Endothelial cell of umbilical vein (primary cell): ENCODE measurements at regions not wholly inside any gene's neighbourhood (a gene's known extent, or its start where the extent isn't known, plus 50 kb on each side); places are given as distances from the start of the nearest gene placed in this dataset.

ENCODE experiments used
- BruUV-seq: library from RNA; stranded (reverse); fragments of 400-500 nt; replicated peaks from 2 replicates; lab custom pipeline; 2021; lab: Mats Ljungman, UMichigan
- CTCF ChIA-PET: fragments of 300-600, 350-600 bp; sonication (Branson Sonifier 250); formaldehyde crosslinking; loops from one replicate; lab custom pipeline; 2021; ENCODE audit warnings: antibody characterized with exemption, inconsistent platforms; lab: Charles Lee
- POLR2A ChIA-PET: fragments of 300-600, 350-600 bp; sonication (Branson Sonifier 250); formaldehyde crosslinking; loops from one replicate; lab custom pipeline; 2021; ENCODE audit warnings: antibody characterized with exemption, inconsistent platforms; lab: Charles Lee
- DNase-seq: peaks from one replicate; pipeline ENCODE4 v3.0.0-alpha.2; 2011; ENCODE audit warnings: low read depth, low spot score
- FAIRE-seq: peaks from 2 replicates; lab custom pipeline; 2011; peaks lifted over from hg19 to GRCh38; lab: Jason Lieb, UNC
- H2AFZ ChIP-seq: 2 replicates; pipeline ENCODE4 v1.6.0; 2012; ENCODE audit warnings: low read depth, low read length, control low read depth, inconsistent platforms
- H3K27ac ChIP-seq: 2 replicates; pipeline ENCODE4 v1.5.1; 2011; ENCODE audit warnings: low read depth, mild to moderate bottlenecking, control low read depth, low read length, moderate library complexity; ENCODE audit not compliant: insufficient read depth
- H3K27me3 ChIP-seq, 2 experiments: 2 replicates each; pipeline versions ENCODE4 v1.6.0 to v1.6.1; 2011; ENCODE audit warnings: low read length in 2 of 2, mixed read lengths in 1 of 2; ENCODE audit not compliant: control insufficient read depth in 2 of 2, insufficient read depth in 2 of 2
- H3K36me3 ChIP-seq, 2 experiments: 2 replicates in 1 of 2; 3 replicates in 1 of 2; pipeline ENCODE4 v1.5.1; 2011; ENCODE audit warnings: low read length in 2 of 2, mild to moderate bottlenecking in 1 of 2, moderate library complexity in 1 of 2; ENCODE audit not compliant: control insufficient read depth in 2 of 2, insufficient read depth in 2 of 2; ENCODE audit errors: extremely low read depth in 1 of 2
- H3K4me1 ChIP-seq: 3 replicates; pipeline ENCODE4 v1.5.1; 2011; ENCODE audit warnings: mild to moderate bottlenecking, low read length; ENCODE audit not compliant: control insufficient read depth, insufficient read depth; ENCODE audit errors: extremely low read depth
- H3K4me2 ChIP-seq: 2 replicates; pipeline ENCODE4 v1.6.1; 2011; ENCODE audit warnings: low read length, control low read depth, mixed read lengths; ENCODE audit not compliant: insufficient read depth
- H3K4me3 ChIP-seq, 3 experiments: fragments of 200-600 bp in 1 of 3; sonication (generic), shearing (Covaris generic) in 1 of 3; replicated peaks in 1 of 3; 2 replicates each; pipeline ENCODE4 v1.5.1; 2011 to 2016; ENCODE audit warnings: control low read depth in 3 of 3, low read length in 3 of 3, mild to moderate bottlenecking in 2 of 3, inconsistent platforms in 1 of 3, low read depth in 1 of 3, moderate library complexity in 1 of 3; ENCODE audit not compliant: insufficient read depth in 1 of 3
- H3K79me2 ChIP-seq: 2 replicates; pipeline ENCODE4 v1.6.0; 2012; ENCODE audit warnings: low read length, inconsistent platforms; ENCODE audit not compliant: control insufficient read depth, insufficient read depth
- H3K9ac ChIP-seq: replicated peaks from 2 replicates; pipeline ENCODE3; 2011; ENCODE audit warnings: low read length, control low read depth; ENCODE audit not compliant: insufficient read depth; ENCODE audit errors: extremely low read depth
- H3K9me1 ChIP-seq: replicated peaks from 3 replicates; pipeline ENCODE4 v1.6.0; 2011; ENCODE audit warnings: mild to moderate bottlenecking, low read length; ENCODE audit not compliant: control insufficient read depth, insufficient read depth; ENCODE audit errors: extremely low read depth
- H3K9me3 ChIP-seq: replicated peaks from 2 replicates; pipeline ENCODE4 v1.5.1; 2012; ENCODE audit warnings: low read length, inconsistent platforms; ENCODE audit not compliant: control insufficient read depth, insufficient read depth
- H4K20me1 ChIP-seq: replicated peaks from 2 replicates; pipeline ENCODE3; 2011; ENCODE audit warnings: mild to moderate bottlenecking, low read length; ENCODE audit not compliant: control insufficient read depth, insufficient read depth; ENCODE audit errors: extremely low read depth
- EZH2 ChIP-seq: IDR thresholded peaks from 2 replicates; pipeline ENCODE4 v1.6.1; 2012; ENCODE audit warnings: borderline replicate concordance, low read depth, mild to moderate bottlenecking, moderate library complexity, low read length, inconsistent platforms; ENCODE audit not compliant: severe bottlenecking
- FOS ChIP-seq: IDR thresholded peaks from 2 replicates; pipeline ENCODE4 v1.6.1; 2011; ENCODE audit warnings: mild to moderate bottlenecking, low read length, moderate library complexity, borderline replicate concordance; ENCODE audit not compliant: insufficient read depth
- GATA2 ChIP-seq: IDR thresholded peaks from 2 replicates; pipeline ENCODE4 v1.7.0; 2011; ENCODE audit warnings: low read depth, mild to moderate bottlenecking, moderate library complexity, mixed read lengths, low read length; ENCODE audit not compliant: insufficient read length, insufficient read depth
- JUN ChIP-seq: IDR thresholded peaks from 2 replicates; pipeline ENCODE4 v1.6.1; 2011; ENCODE audit warnings: borderline replicate concordance, low read depth; ENCODE audit not compliant: insufficient read length, insufficient read depth
- MAX ChIP-seq: IDR thresholded peaks from 2 replicates; pipeline ENCODE4 v1.6.1; 2011; ENCODE audit not compliant: insufficient read depth, insufficient read length
- MYC ChIP-seq: IDR thresholded peaks from one replicate; pipeline ENCODE4 v1.6.1; 2011; ENCODE audit warnings: mild to moderate bottlenecking, low read depth, low read length
- POLR2A ChIP-seq: IDR thresholded peaks from 2 replicates; pipeline ENCODE4 v1.6.1; 2012; ENCODE audit warnings: low read depth, mild to moderate bottlenecking, control low read depth, low read length
- POLR2AphosphoS5 ChIP-seq: IDR thresholded peaks from 2 replicates; pipeline ENCODE4 v1.6.1; 2012; ENCODE audit warnings: low read depth, mild to moderate bottlenecking, control low read depth, low read length, moderate library complexity; ENCODE audit not compliant: insufficient read depth
- dilution Hi-C: fragments of 300-500 bp; cut with MboI; formaldehyde crosslinking; loops from one replicate; pipeline ENCODE4 v1.15.0; 2019; ENCODE audit warnings: low sequenced_read_pairs; ENCODE audit not compliant: extremely low pct_ligation_motif_present
- intact Hi-C: fragments of 100-400 bp; cut with micrococcal nuclease; formaldehyde crosslinking; loops from one replicate; pipeline ENCODE4 v1.10.0; 2022
- TF ChIP-seq, protein P1 (sequence below), 2 donors: IDR thresholded peaks; 1 replicate in 1 of 2; 2 replicates in 1 of 2; pipeline ENCODE4 v1.5.1; 2011; ENCODE audit warnings: low read length in 2 of 2, mild to moderate bottlenecking in 2 of 2, moderate library complexity in 2 of 2, control low read depth in 1 of 2, inconsistent platforms in 1 of 2, low read depth in 1 of 2; ENCODE audit not compliant: insufficient read depth in 1 of 2; ENCODE audit errors: extremely low read depth in 1 of 2

- H3K27me3 ChIP-seq, result no peaks in the 10 kb centered on the region
- no TSS peak for BruUV-seq
- H4K20me1 ChIP-seq, result no peaks in the 10 kb centered on the region
- H3K79me2 ChIP-seq, result no peaks in the 10 kb centered on the region
- H3K4me1 ChIP-seq, result no peaks in the 10 kb centered on the region
- FAIRE-seq, result no peak
- H3K27ac ChIP-seq, result no peak overlapping the region
- dilution Hi-C loops (no loop called here), intact Hi-C loops (no loop called here)
- H3K4me3 ChIP-seq, result no peak overlapping the region
- no peak overlapping the region for H3K4me2 ChIP-seq
- POLR2A ChIA-PET, result no interaction called here
- H3K9ac ChIP-seq, result no peak overlapping the region
- DNase-seq, result no peak
- CTCF ChIA-PET, result no interaction called here
- H3K9me3 ChIP-seq, result peaks cover 4% of the 10 kb centered on the region
- no peaks in the 10 kb centered on the region for H3K36me3 ChIP-seq
- H2AFZ ChIP-seq, result no peak overlapping the region
- H3K9me1 ChIP-seq, result no peaks in the 10 kb centered on the region
- no peak for TF ChIP-seq POLR2A
- TF ChIP-seq EZH2, result no peak
- TF ChIP-seq POLR2AphosphoS5, result no peak
- TF ChIP-seq, protein P1, sequence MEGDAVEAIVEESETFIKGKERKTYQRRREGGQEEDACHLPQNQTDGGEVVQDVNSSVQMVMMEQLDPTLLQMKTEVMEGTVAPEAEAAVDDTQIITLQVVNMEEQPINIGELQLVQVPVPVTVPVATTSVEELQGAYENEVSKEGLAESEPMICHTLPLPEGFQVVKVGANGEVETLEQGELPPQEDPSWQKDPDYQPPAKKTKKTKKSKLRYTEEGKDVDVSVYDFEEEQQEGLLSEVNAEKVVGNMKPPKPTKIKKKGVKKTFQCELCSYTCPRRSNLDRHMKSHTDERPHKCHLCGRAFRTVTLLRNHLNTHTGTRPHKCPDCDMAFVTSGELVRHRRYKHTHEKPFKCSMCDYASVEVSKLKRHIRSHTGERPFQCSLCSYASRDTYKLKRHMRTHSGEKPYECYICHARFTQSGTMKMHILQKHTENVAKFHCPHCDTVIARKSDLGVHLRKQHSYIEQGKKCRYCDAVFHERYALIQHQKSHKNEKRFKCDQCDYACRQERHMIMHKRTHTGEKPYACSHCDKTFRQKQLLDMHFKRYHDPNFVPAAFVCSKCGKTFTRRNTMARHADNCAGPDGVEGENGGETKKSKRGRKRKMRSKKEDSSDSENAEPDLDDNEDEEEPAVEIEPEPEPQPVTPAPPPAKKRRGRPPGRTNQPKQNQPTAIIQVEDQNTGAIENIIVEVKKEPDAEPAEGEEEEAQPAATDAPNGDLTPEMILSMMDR (IDR thresholded peaks at IDR 0.05; ENCODE audit: extremely low read depth in 1 of 2, insufficient read depth in 1 of 2, low read depth in 1 of 2, low read length in 2 of 2), result no peak
- TF ChIP-seq JUN, result no peak
- no peak for TF ChIP-seq MYC
- no peak for TF ChIP-seq GATA2
- no peak for TF ChIP-seq MAX
- TF ChIP-seq FOS, result no peak
Measured at GRCh38 chr13:88823114-88823513, 1151.9 kb downstream of the SLITRK5 start.
